ENCODE measurements at regions not wholly inside any gene's neighbourhood (a gene's known extent, or its start where the extent isn't known, plus 50 kb on each side); places are given as distances from the start of the nearest gene placed in this dataset.
A peak's percentile ranks its signal among the peaks of the same experiment; 100 is the strongest.

DNA sequence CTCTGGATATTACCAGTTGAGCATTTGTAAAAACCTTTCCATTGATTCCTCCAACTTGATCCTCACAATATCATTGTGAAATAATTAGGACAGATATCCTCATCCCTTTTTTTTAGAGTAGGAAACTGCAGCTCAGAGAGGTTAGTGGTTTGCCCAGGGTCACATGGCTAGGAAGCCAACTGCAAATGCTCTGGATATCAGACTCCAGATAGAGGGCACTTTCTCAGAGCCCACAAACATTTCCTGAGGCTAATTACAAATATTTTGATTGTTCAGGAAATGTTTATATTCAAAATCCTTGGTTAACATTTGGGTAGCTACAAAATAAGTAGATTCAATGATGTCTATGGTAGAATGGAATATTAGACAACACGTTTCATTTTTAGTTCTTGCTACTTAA is 154.8 kb upstream of the DPYD start:
- no peak for DNase-seq (ENCODE audit: low read depth in 2 of 2)

DNA sequence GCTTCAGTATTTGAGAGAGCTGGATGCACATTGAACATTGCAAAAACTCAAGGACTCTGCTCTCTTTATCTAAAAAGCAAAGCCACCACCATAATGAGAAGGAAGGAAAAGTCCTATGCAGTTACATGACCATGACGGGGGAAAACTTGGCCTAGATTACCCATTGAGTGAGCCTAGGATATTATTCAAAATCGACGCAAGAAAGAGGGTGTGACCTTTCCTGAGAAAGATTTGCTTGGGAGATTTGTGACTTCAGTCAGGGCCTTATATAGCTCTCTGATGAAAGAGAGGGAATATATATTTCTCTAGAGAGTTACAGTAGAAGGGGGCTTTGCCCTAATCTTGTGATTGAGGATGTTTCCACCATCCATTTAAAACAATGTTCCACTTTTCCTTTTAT is 153.0 kb upstream of the DPYD start:
- no peak for DNase-seq (ENCODE audit: low read depth in 2 of 2)

DNA sequence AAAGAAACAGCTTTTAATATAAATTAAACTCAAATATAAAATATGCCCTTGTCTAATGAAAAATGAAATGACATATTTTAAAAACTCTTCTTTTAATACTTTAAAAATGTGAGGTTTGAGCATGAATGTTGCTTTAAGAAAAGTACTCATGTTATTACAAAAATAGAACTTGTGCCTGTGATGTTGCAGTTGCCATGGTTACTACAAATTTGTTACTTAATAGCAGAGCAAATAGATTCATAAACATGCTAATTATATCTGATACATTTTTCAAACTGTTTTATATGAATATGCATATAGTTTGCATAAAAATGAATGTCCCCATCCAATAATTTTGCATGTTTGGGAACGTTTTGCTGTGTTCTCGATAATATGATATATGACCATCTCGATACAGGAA is 152.3 kb upstream of the DPYD start:
- DNase-seq (ENCODE audit: low read depth in 2 of 2): no peak

DNA sequence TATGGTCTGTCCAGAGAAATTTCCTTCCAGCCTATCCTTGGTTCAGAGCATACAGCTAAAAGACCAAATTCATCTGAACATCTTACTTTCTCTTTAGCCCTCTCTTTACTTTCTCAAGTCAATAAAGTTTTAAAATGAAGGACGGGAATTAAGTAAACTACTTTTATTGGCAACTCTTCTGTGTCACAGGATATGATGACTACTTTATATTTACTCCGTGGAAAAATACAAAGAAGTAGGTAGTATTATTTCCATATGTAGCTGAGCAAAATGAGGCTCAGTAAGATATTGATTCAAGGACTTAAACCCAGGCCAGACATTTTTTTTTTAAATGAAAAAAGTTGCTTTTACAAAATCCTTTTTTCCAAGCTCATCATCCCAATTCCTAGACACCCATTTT is 151.2 kb upstream of the DPYD start:
- no peak for DNase-seq (ENCODE audit: low read depth in 2 of 2)

DNA sequence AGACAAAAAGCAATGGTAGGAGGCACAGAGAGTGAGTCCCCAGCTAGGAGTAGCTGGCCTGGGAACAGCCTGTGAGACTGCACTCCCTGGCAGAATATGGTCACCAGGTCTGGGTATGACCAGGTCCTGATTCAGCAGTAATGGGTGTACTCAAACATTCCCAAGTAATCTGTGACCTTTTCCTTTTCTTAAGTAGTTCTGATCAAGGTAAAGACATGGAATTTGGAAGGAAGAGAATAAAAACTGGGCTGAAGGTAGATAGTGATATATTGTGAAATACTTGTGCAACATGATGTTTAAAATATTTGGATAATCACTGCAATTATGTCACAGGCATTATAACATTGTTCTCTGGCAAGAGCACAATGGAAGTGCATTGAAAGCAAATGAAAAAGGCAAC is 147.2 kb upstream of the DPYD start:
- no peak for DNase-seq (ENCODE audit: low read depth in 2 of 2)

DNA sequence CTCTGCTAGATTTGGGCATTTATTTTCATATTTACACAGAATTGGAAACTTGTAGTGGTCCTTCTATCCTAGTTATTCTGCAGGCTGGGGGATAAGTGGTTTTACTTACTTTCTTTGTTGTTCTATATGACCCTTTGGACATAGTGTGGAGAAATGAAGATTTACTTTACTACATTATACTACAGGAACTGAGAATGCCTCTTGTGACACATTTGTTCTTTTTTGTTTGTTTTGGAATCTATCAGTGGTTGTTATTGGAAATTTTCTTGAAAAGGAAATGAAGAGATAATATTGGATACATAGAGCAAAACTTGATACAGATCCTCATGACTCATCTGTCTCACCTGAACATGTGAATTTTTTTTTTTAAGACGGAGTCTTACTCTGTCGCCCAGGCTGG is 146.1 kb upstream of the DPYD start:
- DNase-seq (ENCODE audit: low read depth in 2 of 2): no peak

DNA sequence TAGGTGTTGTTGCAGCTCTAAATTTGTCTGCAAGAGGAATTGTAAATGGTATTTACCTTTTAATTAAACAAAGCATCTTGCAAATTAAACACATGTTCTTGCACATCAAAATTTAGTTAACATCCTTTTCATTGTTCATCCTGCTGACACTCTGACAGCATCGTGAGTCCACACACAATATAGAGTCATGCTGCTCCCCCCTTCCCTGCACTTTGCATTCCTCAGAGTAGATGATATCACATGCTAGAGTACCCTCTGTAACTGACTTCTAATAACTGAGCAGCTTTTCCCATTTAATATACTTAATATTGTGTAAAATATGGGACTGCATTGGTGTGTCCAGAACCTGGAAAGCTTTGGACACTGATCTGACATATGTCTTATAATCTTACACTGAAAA is 138.8 kb upstream of the DPYD start:
- DNase-seq (ENCODE audit: low read depth in 2 of 2): no peak

DNA sequence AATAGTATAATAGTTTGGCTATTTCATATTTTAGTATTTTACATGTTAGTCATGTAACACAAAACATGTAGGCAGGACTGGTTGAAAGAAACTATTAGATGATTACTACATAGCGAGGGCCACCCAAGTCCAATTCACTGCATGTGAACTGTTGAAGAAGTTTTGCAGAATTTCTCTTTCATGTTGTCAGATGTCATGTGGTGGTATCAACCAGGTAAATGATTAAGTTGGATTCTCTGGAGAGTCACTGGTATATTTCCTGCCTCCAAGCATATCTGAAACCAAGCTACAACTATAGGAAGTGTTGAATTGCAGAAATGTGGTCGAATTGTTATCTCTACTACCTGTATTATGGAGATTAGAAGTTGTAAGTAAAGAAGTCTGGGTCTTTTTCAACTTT is 137.8 kb upstream of the DPYD start:
- DNase-seq (ENCODE audit: low read depth in 2 of 2): no peak

DNA sequence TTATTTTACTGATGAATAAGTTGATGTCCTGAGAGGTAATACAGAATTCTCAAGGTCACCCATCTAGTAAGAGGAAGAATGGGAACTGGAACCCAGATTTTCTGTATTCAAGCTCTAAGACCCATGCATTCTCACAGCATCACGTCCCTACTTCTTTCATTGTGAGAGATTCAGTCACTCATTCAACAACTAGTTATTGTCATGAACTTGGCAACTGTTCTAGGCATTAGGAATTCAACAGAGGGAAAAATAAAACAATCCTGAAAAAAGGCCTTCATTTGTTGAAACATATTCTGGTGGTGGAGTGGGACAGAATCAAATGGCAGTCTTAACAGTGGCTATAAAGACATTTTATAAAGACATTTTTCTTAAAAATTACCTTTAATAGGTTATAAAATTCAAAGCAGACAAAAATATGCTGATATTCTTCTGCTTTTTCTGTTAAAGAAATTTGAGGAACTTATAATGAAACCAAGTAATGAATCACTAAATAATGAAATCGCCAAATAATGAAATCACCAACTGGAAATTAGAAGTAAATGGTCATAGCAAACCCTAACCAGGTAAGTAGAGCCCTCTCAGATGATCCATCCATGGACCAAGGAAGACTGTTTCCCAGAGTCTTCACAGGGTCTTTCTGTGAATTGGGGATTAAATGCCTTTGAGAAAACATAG is 136.5 kb upstream of the DPYD start:
- no peak for DNase-seq (ENCODE audit: low read depth in 2 of 2)

DNA sequence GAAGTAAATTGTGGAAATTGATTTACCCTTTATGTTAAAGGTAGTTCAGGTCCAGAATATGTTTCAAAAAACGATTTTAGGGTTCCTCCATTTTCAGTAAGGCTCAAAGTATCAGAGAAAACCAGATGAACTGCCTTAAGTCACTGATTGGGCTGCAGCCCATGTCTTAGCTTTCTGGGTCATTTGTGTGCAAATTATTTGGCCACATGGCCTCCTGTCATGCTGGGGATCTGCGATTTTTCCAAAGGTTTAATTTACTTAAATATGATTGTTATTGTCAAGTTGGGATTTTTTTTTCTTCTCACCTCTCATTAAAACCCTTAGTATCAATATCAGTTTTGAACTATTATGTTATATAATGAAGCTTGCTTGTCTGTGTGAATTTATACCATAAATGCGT is 135.9 kb upstream of the DPYD start:
- no peak for DNase-seq (ENCODE audit: low read depth in 2 of 2)

DNA sequence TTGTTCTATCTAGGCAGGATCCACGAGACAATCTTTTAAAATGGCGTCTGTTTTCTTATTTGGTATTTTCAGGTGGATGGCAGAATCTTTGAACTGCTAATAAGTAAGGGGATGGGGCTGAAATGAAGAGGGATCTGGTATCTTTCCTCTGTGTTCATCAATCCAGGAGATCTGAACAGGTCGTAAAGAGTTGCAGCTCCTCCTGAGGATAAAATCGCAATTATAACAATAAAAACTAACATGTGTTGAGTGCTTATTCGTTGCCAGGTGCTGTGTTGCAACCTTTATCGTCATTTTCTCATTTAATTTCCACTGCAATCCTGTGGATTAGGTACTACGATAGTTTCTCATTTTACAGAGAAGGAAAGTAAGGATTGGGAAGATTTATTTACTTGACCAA is 134.6 kb upstream of the DPYD start:
- DNase-seq (ENCODE audit: low read depth in 2 of 2): no peak

DNA sequence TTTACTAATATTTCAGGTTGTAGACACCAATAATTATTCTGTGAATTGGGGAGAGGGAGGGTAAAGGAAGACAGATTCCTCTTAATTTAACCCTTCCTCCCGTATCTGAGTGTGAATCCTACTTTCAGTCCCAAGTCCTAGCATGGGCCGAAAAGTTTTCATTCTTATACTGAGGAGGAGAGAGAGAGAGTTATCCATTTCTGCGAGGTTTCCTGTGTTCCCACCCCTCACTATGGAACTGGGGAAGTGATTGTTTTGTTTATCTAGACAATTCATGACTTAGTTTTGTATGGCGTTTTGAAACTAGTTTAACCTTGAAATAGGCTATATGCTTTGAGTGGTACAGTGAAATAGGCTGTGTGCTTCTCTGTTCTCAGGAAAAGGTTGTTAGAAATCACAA is 134.0 kb upstream of the DPYD start:
- DNase-seq (ENCODE audit: low read depth in 2 of 2): no peak

DNA sequence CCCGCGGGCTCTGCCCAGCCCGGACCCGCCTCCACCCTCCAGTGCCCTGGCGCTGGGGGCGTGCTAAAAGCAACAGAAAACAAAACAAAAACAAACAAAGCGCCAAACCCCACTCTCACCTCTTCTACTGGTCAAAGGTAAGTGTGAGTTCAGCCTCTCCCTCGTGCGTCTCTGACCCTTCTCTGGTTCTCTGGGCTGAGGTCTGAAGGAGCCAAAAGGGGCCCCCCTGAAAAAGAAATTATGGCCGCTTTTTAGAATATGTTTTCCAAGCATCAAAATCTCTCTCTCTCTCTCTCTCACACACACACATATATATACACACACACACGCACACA is 133.5 kb upstream of the DPYD start:
- no peak for DNase-seq (ENCODE audit: low read depth in 2 of 2)

DNA sequence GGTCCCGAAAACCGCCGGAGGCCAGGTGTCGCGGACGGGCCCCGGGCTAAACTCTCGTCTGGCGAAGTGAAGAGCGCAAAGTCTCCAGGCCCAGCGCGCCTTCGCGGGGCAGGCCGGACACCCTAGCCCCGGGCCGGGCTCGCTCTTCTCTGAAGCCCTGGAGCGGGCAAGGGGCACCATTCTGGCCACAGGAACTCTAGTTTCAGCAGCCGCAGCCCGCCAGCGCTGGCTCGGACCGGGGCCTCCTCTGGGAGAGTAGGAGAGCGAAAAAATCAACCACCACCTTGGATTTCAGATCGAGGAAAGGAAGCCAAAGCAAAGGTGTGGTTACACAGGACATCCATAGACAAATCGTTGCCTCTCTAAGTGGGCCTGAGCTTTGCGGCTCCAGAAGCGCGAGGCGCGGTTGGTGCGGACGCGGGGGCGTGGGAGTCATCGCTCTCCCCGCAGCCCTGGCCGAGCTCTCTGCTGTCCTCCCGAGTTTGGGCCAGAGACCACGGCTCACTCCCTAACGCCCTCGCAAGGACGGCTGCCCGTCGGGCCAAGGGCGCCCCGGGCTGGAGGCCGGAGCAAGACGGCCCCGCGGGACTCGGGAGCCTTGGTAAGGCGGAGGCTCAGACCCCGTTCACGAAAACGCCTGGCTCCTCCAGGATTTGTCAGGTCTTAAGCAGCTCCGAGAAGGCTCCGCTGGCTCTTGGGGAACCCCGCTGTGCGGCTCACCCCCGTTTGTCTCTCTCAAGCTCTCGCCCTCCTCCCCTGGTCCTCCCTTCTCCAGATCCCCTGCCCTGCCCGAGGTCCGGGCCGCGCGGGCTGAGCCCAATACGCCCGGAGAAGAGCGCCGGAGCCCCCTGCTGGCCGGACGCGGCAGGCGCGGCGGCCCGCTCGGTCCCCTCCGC is 132.9 kb upstream of the DPYD start:
- peak in 1 of 2 donors; percentile 14 for DNase-seq (ENCODE audit: low read depth in 2 of 2)

DNA sequence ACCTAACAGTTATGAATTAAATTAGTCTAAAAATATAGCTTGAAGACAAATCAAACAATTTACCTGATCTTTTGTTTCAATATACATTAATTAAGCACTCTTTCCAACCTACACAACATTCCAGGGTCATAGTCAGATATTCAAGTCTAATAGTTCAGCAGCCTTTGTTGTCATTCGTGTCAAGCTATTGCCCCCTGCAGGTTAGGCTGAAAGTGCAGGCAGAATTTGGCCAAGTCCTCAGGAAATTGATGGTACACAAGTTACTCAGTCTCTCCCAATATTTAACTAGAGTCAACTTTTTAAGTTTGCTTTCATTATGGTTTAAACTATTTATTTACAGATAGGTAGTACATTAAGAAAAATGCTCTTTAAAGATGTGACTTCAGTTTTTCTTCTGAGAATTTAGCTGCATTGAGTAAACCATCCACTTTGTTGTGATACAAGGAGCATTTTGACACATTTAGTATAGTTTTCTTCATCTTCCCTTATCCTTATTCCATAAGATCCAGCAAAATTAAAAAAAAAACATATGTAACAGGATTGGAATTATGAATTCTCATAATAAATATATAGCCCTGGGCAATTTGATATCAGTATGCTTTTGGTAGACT is 130.3 kb upstream of the DPYD start:
- DNase-seq (ENCODE audit: low read depth in 2 of 2): peak; percentile 39 to 49

DNA sequence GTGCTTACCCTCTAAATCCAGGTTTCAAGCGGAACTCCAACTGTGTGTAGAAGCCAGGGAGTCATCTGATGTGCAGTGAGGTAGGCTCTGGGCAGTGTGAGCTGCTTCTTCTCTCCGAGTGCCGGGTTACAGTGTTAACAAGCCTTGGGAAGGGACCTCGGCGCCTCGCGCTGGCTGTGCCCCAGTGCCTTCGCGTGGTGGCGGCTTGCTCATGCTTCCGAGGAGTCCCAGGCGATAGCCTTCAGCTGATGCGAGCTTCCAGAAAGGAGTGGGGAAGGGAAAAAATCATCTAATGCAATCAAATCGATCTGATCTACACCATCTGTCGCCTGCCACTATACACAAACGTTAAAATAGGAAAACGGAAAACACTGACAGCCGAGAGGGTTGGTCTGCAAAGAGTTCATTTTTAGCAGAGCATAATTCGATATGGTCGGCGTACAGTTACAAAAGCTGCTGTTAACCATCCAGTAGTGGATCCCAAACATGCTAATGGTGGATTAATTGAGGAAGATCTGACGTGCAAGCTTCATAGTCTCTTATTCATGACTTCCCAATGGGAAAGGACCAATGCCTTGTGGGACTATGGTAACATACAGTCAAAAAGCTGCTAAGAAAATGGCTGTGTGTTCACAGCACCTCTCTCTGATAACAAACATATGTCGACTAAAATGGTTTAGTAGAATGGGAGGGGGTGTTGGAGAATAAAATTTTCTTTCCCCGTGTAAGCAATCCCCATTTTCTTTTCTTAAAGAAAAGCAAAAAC is 128.7 kb upstream of the DPYD start:
- DNase-seq (ENCODE audit: low read depth in 2 of 2): no peak

DNA sequence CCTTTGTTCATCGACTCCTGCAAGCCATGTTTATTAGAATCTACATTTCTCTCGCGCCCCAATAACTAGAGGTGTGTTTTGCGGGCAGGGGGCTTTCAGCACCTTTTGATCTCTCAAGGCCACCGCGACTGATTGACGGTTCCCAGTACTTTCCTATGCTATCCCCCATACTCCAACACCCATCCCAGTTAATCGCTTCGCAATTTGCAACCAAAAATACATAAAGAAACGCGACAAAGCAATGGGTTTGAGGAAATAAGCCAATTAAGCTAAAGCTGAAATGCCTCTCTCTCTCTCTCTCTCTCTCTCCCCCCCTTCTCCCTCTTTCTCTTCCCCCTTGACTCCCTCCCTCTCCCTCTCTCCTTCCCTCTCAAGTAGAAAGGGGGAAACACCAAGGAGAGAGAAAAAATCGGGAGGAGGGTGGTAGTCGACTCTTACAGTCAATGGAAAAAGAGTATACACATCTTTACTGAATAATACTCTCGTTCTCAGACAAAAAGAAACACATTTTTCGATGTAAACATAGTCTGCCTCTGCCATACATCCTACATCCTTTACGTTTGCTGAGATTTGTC is 128.0 kb upstream of the DPYD start:
- DNase-seq (ENCODE audit: low read depth in 2 of 2): no peak

DNA sequence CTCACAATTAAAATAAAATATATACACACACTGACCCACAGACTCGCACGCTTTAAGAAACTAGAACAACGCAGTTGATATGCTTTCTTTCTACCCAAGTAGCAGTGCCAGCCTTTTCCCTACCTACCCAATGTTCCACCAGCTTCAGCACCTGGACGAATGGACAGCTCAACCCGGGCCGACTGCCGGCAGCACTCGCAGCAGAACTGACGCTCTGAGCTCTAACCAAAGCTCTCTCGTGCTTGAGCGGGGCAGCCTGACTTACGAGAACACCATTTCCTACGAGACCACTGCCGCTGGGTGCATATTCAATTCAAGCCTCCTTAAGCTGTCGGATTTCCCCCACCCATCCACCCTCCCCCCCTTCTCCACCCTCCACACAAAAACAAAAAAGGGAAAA is 127.4 kb upstream of the DPYD start:
- DNase-seq (ENCODE audit: low read depth in 2 of 2): peak; percentile 25 to 47

DNA sequence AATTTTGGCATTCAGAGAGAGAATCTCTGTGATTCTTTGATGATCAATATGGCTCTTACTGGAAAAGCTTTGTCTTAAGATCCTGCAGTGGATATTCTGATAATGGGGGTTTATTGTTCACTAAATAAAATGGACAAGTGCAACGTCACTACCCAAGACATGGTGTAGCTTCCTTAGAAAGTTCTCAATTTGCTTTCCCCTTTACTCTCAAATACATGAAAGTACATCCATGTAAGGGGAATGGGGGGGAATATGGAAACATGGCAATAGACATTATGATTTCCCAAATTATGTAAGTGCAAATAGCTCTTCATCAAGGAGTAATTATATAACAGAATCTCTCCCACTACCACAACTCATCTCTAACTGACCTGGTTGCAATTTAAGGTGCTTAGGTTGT is 126.3 kb upstream of the DPYD start:
- DNase-seq (ENCODE audit: low read depth in 2 of 2): no peak

DNA sequence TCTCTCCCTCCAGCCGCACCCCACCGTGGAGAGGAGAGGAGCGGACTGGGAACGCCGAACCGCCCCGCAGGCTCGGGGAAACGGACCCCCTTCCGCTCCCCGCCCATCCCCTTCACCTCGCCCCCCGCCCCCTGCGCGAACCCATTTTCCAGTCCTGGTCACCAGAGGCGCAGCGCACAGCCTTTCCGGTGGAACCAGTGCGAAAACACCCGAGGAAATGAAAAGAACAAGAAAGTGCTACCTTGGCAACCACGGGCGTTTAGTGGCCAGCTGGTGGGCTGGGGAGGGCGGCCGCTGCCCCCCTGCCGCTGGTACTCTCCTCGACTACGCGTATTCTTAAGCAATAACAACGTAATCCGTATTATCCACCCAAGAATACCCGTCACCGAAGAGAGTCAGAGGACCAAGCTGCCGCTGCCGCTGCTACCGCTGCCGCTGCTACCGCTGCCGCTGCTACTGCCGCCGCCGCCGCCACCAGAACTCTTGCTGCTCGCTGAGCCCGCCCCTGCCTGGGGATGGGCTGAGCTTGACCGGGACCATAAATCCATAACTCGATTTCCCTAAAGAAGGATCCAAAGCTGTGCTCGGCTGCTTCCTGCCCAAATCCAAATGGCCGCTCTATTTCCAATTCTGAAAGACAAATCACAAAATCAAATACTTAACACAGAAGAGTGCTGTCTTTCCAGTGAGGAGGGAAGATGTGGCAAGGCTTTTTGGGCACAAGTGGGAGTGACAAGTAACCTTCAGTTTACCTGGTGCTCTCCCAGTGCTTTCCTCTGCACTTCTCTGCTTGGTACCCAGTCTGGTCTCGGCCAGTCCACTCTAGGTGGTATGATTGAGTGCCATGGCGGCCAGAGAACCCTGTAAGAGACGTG is 125.2 kb upstream of the DPYD start:
- no peak for DNase-seq (ENCODE audit: low read depth in 2 of 2)

DNA sequence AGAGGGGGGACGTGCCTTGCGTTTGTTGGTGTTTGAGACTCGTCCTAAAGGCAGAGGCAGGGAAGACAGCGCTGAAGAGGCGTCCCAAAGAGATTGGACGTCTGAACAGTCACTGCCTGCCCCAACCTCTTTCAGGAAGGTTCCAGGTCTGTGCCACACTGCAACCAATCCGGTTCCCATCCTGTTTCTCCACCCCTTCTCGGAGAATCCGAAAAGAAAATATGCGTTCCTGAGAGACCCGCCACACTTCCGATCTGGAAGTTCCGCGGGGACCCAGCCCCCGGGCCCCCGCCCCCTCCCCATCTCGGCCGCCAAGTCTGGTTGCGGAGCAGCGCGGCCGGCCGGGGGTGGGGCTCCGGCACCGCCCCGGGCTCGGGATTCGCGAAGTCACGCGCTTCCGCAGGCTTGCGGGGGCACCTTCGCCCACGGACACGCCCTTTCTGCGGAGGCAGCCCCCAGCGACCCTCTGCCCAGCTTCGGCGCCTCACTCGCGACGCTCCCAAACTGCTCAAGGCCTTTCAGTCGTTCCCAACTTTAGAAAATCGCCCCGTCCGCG is 124.5 kb upstream of the DPYD start:
- DNase-seq (ENCODE audit: low read depth in 2 of 2): no peak

Data from stimulated activated CD8-positive, alpha-beta memory T cell treated with anti-CD3 and anti-CD28 coated beads, Interleukin-7, amount 100 ng/mL, for 1 hour (primary cell).